ENCODE measurements at regions not wholly inside any gene's neighbourhood (a gene's known extent, or its start where the extent isn't known, plus 50 kb on each side); places are given as distances from the start of the nearest gene placed in this dataset.

GRCh38 chr12:73892201-73892600, 645.4 kb upstream of the ATXN7L3B start:
- TF ChIP-seq EZH2 (IDR thresholded peaks at IDR 0.05; ENCODE audit: insufficient read depth, poor library complexity, severe bottlenecking) (no peak), EZH2phosphoT487 (IDR thresholded peaks at IDR 0.05; ENCODE audit: insufficient read depth, low read depth) (no peak)

Measured in GM23248 (cell line).